Adrenal gland (tissue), 5 donors: ENCODE measurements at regions not wholly inside any gene's neighbourhood (a gene's known extent, or its start where the extent isn't known, plus 50 kb on each side); places are given as distances from the start of the nearest gene placed in this dataset.

Source experiments
- POLR2A ChIP-seq, 2 donors: fragments of 450-650 bp; IDR thresholded peaks; one replicate each; pipeline ENCODE4 v1.6.1; 2017; ENCODE audit warnings: antibody characterized with exemption in 2 of 2, mild to moderate bottlenecking in 2 of 2, moderate library complexity in 1 of 2
- TF ChIP-seq, protein P1 (sequence below), 6 experiments: fragments of 450-650 bp in 4 of 6; fragments of 200-600 bp in 2 of 6; sonication (generic) in 1 of 6; IDR thresholded peaks; 1 replicate in 5 of 6; 2 replicates in 1 of 6; pipeline versions ENCODE4 v1.5.1 to v1.8.0; 2016 to 2021; ENCODE audit warnings: antibody characterized with exemption in 6 of 6, mild to moderate bottlenecking in 2 of 6, moderate library complexity in 1 of 6
- donor health status: DM: no; HTN: no; CAD: no.

DNA sequence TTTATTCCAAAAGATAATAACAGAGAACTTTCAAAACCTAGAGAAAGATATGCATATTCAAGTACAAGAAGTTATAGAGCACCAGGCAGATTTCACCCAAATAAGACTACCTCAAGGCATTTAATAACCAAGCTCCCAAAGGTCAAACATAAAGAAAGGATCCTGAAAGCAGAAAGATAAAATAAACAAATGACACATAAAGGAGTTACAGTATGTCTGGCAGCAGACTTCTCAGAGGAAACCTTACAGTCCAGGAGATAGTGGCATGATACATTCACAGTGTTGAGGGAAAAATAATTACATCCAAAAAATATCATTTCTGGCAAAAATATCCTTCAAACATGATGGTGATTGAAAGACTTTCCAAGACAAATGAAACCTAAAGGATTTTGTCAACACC is 185.8 kb upstream of the POU1F1 start:
- TF ChIP-seq, protein P1, sequence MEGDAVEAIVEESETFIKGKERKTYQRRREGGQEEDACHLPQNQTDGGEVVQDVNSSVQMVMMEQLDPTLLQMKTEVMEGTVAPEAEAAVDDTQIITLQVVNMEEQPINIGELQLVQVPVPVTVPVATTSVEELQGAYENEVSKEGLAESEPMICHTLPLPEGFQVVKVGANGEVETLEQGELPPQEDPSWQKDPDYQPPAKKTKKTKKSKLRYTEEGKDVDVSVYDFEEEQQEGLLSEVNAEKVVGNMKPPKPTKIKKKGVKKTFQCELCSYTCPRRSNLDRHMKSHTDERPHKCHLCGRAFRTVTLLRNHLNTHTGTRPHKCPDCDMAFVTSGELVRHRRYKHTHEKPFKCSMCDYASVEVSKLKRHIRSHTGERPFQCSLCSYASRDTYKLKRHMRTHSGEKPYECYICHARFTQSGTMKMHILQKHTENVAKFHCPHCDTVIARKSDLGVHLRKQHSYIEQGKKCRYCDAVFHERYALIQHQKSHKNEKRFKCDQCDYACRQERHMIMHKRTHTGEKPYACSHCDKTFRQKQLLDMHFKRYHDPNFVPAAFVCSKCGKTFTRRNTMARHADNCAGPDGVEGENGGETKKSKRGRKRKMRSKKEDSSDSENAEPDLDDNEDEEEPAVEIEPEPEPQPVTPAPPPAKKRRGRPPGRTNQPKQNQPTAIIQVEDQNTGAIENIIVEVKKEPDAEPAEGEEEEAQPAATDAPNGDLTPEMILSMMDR (IDR thresholded peaks at IDR 0.05): no peak
- no peak for TF ChIP-seq POLR2A (IDR thresholded peaks at IDR 0.05)
